HFFc6 (cell line): ENCODE measurements at regions not wholly inside any gene's neighbourhood (a gene's known extent, or its start where the extent isn't known, plus 50 kb on each side); places are given as distances from the start of the nearest gene placed in this dataset.
A peak's percentile ranks its signal among the peaks of the same experiment; 100 is the strongest.

Source experiments
- DNase-seq: peaks from one replicate; pipeline ENCODE4 v3.0.0-alpha.2; 2018
- H3K27ac Mint-ChIP-seq: 2 replicates; pipeline ENCODE4 v1.8.0; 2020; ENCODE audit warnings: mild to moderate bottlenecking, mixed read lengths
- H3K27me3 Mint-ChIP-seq: 2 replicates; pipeline ENCODE4 v1.8.0; 2021; ENCODE audit warnings: mild to moderate bottlenecking, moderate library complexity, mixed read lengths; ENCODE audit not compliant: insufficient read depth
- H3K36me3 Mint-ChIP-seq: 2 replicates; pipeline ENCODE4 v1.8.0; 2021; ENCODE audit warnings: low read depth, mixed read lengths
- H3K4me1 Mint-ChIP-seq: 2 replicates; pipeline ENCODE4 v1.8.0; 2020; ENCODE audit warnings: low read depth, mixed read lengths
- H3K4me3 Mint-ChIP-seq: 2 replicates; pipeline ENCODE4 v1.8.0; 2020; ENCODE audit warnings: mild to moderate bottlenecking, moderate library complexity, mixed read lengths
- H3K9me3 Mint-ChIP-seq: 2 replicates; pipeline ENCODE4 v1.8.0; 2020; ENCODE audit warnings: mild to moderate bottlenecking, mixed read lengths
- TF ChIP-seq, protein P1 (sequence below): fragments of 200-600 bp; sonication (generic); IDR thresholded peaks from 2 replicates; pipeline ENCODE4 v1.5.0; 2021; ENCODE audit warnings: antibody characterized with exemption, mild to moderate bottlenecking

DNA sequence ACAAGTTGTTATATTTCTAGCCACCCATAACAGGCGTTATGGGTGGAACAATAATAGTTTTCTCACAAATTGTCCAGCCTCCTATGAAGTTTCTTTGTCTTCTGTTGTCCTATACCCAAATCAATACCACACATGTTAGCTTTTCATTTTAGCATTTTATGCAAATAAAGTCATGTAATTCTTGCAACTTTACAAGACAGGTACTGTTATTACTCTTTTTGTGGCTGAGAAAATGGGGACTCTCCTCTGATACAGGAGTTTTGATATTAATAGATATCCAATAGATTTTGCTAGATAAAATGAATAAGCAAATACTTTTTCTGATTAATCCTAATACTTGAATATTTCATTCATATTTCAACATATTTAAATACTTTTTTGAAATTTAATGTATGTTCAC is 151.0 kb downstream of the PMAIP1 start:
- Mint-ChIP-seq H3K4me1 (peaks cover 77% of the 10 kb centered on the region), H3K27me3 (peaks cover 3% of the 10 kb centered on the region), H3K4me3 (no peak overlapping the region), H3K9me3 (no peaks in the 10 kb centered on the region), H3K36me3 (peaks cover 26% of the 10 kb centered on the region), H3K27ac (no peak overlapping the region)
- no peak for DNase-seq
- TF ChIP-seq, protein P1, sequence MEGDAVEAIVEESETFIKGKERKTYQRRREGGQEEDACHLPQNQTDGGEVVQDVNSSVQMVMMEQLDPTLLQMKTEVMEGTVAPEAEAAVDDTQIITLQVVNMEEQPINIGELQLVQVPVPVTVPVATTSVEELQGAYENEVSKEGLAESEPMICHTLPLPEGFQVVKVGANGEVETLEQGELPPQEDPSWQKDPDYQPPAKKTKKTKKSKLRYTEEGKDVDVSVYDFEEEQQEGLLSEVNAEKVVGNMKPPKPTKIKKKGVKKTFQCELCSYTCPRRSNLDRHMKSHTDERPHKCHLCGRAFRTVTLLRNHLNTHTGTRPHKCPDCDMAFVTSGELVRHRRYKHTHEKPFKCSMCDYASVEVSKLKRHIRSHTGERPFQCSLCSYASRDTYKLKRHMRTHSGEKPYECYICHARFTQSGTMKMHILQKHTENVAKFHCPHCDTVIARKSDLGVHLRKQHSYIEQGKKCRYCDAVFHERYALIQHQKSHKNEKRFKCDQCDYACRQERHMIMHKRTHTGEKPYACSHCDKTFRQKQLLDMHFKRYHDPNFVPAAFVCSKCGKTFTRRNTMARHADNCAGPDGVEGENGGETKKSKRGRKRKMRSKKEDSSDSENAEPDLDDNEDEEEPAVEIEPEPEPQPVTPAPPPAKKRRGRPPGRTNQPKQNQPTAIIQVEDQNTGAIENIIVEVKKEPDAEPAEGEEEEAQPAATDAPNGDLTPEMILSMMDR, result no peak

DNA sequence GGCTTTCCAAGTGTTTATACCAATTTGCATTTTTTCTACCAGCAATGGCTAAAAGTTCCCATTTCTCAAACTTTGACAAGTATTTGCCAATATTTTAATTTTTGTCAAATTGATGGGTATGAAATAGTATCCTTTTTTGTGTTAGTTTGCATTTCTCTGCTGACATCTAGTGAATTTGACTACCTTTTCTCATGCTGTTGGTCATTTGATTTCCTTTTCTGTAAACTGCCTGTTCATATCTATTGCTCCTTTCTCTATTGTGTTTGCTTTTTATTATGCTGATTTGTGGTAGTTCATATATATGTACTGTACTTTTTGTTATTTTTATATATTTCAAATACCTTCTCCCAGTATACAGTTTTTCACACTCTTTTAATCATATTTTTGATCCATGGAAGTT is 149.4 kb downstream of the PMAIP1 start:
- TF ChIP-seq, protein P1, result no peak
- Mint-ChIP-seq H3K9me3 (no peaks in the 10 kb centered on the region), H3K36me3 (peaks cover 31% of the 10 kb centered on the region), H3K4me3 (no peak overlapping the region), H3K27me3 (peaks cover 3% of the 10 kb centered on the region; the same call in 1 of the 2 replicates), H3K4me1 (peaks cover 89% of the 10 kb centered on the region), H3K27ac (no peak overlapping the region)
- DNase-seq, result no peak

DNA sequence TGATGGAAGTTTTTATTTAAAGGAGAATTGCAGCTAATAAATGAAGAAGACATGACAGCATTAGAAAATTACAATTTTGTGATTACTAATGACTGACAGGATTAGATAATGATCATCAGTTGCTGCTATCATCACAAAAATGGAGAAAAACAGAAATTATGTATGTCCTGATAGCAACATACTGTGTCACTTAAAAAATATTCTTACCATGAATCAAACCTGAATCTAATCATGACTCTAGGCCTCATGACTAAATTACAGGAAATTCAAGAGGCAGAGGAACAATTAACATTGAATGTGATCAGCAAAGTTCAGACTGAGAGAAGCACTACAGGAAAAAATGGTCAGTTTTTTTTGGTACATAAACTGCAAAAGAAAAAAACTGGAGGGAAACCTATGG is 147.8 kb downstream of the PMAIP1 start:
- DNase-seq, result peak; percentile 34
- peak overlapping the region; percentile 36 for H3K4me3 Mint-ChIP-seq
- peaks cover 31% of the 10 kb centered on the region for H3K36me3 Mint-ChIP-seq
- H3K27ac Mint-ChIP-seq, result peak overlapping the region; percentile 73
- H3K4me1 Mint-ChIP-seq, result peaks cover 84% of the 10 kb centered on the region
- H3K27me3 Mint-ChIP-seq, result no peaks in the 10 kb centered on the region
- no peaks in the 10 kb centered on the region for H3K9me3 Mint-ChIP-seq
- TF ChIP-seq, protein P1, result no peak

DNA sequence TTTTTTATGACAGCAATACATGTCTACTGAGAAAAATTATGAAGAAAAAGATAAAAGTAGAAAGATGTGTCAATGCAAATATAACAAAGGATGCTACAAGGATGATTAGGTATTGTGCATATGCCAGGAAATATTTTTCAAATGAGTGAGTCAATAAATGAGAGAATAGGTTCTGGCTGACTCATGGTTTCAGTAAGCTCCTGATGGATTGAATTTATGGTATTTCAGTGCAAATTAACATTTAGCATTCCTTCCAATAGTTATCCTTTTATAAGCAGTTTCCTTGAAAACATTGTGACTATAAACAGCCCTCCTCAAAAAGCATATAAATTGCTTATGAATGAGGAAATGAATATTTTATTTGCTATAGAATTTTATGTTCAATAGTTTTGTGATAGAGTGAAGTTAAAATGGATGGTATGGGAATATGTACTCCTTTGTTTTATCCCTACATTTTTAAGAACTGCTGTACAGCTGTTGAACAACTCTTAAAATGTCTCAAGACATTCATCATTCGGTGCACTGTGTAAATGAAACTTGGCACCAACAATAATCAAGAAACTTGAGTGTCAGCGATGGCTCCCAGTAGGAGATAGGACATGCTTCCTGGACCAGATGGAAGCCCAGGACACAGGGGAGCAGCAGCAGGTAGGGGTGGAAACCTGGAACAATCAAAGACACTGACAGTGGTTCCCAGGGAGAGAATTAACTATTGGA is 144.7 kb downstream of the PMAIP1 start:
- Mint-ChIP-seq H3K27me3 (no peaks in the 10 kb centered on the region), H3K4me1 (peaks cover 83% of the 10 kb centered on the region), H3K36me3 (peaks cover 20% of the 10 kb centered on the region), H3K27ac (peak overlapping the region; percentile 85), H3K9me3 (no peaks in the 10 kb centered on the region), H3K4me3 (peak overlapping the region; percentile 52)
- TF ChIP-seq, protein P1, result no peak
- peak; percentile 80 for DNase-seq

DNA sequence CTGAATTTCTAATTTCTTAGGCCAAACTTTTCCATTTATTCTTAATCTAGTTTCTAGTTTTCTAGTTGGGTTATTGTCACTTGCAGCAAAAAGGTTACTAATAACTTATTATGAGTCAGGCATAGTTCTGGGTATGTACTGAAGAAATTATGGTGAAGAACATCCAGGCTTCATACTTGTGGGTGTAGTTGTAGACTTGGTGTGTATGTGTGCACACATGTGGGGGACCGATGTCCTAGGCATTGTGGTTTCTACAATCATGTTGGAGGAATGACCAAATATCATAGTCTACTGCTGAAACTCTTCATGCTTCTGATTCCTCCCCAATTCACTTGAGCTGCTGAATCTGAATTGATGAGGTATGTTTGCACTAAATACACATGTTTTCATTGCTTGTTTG is 141.2 kb downstream of the PMAIP1 start:
- no peaks in the 10 kb centered on the region for H3K9me3 Mint-ChIP-seq
- no peak for DNase-seq
- H3K4me3 Mint-ChIP-seq, result no peak overlapping the region
- H3K27me3 Mint-ChIP-seq, result no peaks in the 10 kb centered on the region
- peaks cover 7% of the 10 kb centered on the region for H3K36me3 Mint-ChIP-seq
- TF ChIP-seq, protein P1, result no peak
- H3K27ac Mint-ChIP-seq, result no peak overlapping the region
- H3K4me1 Mint-ChIP-seq, result peaks cover 62% of the 10 kb centered on the region
